GM12878 (cell line): ENCODE measurements at regions not wholly inside any gene's neighbourhood (a gene's known extent, or its start where the extent isn't known, plus 50 kb on each side); places are given as distances from the start of the nearest gene placed in this dataset.

Source experiments
- ATAC-seq: fragments of 200-7000 bp; cut with Tn5 transposase; 3 replicates; pipeline ENCODE4 v1.9.1; 2020; ENCODE audit warnings: mild to moderate bottlenecking, moderate library complexity
- BruUV-seq: library from RNA; stranded (reverse); fragments of 400-500 nt; replicated peaks from 2 replicates; lab custom pipeline; 2021; lab: Mats Ljungman, UMichigan
- CTCF ChIA-PET: fragments of 300-600 bp; sonication (Branson Sonifier 250); formaldehyde crosslinking; extraction: SDS; loops from one replicate; lab custom pipeline; 2021; ENCODE audit warnings: inconsistent platforms; lab: Yijun Ruan, JAX
- POLR2A ChIA-PET: fragments of 350-600 bp; formaldehyde crosslinking; extraction: SDS; loops from one replicate; lab custom pipeline; 2021; ENCODE audit warnings: inconsistent platforms; lab: Charles Lee
- RAD21 ChIA-PET: fragments of 300-600 bp; sonication (Branson Sonifier 250); formaldehyde crosslinking; loops from one replicate; lab custom pipeline; 2023; ENCODE audit warnings: antibody characterized with exemption; ENCODE audit not compliant: unreplicated experiment; lab: Charles Lee
- SMC1A ChIA-PET: fragments of 300-600 bp; sonication (Branson Sonifier 250); formaldehyde crosslinking; loops from one replicate; lab custom pipeline; 2023; ENCODE audit not compliant: unreplicated experiment, uncharacterized antibody; lab: Charles Lee
- DNase-seq: peaks from one replicate; pipeline ENCODE4 v3.0.0-alpha.2; 2011; ENCODE audit warnings: low read depth, low spot score
- FAIRE-seq: peaks from 3 replicates; lab custom pipeline; 2011; peaks lifted over from hg19 to GRCh38; lab: Jason Lieb, UNC
- H2AFZ ChIP-seq: 2 replicates; pipeline ENCODE4 v1.6.0; 2011; ENCODE audit warnings: low read depth, low read length, control low read depth; ENCODE audit not compliant: control insufficient read depth
- H3K27ac ChIP-seq: 2 replicates; pipeline ENCODE4 v1.5.1; 2011; ENCODE audit warnings: control low read depth; ENCODE audit not compliant: control insufficient read depth, insufficient read depth
- H3K27me3 ChIP-seq, 2 experiments: replicated peaks in 1 of 2; 2 replicates each; pipeline versions ENCODE4 v1.6.0 to v1.6.1; 2011; ENCODE audit warnings: low read length in 1 of 2; ENCODE audit not compliant: control insufficient read depth in 2 of 2, insufficient read depth in 2 of 2
- H3K36me3 ChIP-seq, 2 experiments: 2 replicates each; pipeline ENCODE4 v1.5.1; 2011; ENCODE audit warnings: low read length in 1 of 2; ENCODE audit not compliant: control insufficient read depth in 2 of 2, insufficient read depth in 2 of 2
- H3K4me1 ChIP-seq: 2 replicates; pipeline ENCODE4 v1.6.1; 2011; ENCODE audit warnings: mild to moderate bottlenecking, low read length, moderate library complexity, mixed read lengths; ENCODE audit not compliant: control insufficient read depth, insufficient read depth
- H3K4me2 ChIP-seq: 2 replicates; pipeline ENCODE4 v1.6.0; 2011; ENCODE audit warnings: control low read depth; ENCODE audit not compliant: control insufficient read depth, insufficient read depth
- H3K4me3 ChIP-seq: fragments of 200-600 bp; sonication (generic); 2 replicates; pipeline ENCODE4 v1.5.1; 2016
- H3K79me2 ChIP-seq: 2 replicates; pipeline ENCODE4 v1.6.0; 2011; ENCODE audit warnings: low read length; ENCODE audit not compliant: control insufficient read depth, insufficient read depth
- H3K9ac ChIP-seq: 2 replicates; pipeline ENCODE4 v1.8.0; 2011; ENCODE audit warnings: low read length, control low read depth, mixed read lengths; ENCODE audit not compliant: control insufficient read depth, insufficient read depth
- H3K9me3 ChIP-seq: replicated peaks from 3 replicates; pipeline ENCODE4 v1.5.1; 2011; ENCODE audit warnings: mild to moderate bottlenecking, low read length; ENCODE audit not compliant: control insufficient read depth, insufficient read depth
- H4K20me1 ChIP-seq: 2 replicates; pipeline ENCODE4 v1.6.0; 2011; ENCODE audit not compliant: control insufficient read depth, insufficient read depth
- BCL11A ChIP-seq: IDR thresholded peaks from 2 replicates; pipeline ENCODE4 v1.6.1; 2011; ENCODE audit warnings: low read depth, low read length
- ESRRA ChIP-seq: IDR thresholded peaks from 2 replicates; pipeline ENCODE4 v1.6.1; 2012; ENCODE audit warnings: mild to moderate bottlenecking, low read length, improper control_type of control experiment
- ETV6 ChIP-seq, 2 experiments: fragments of 450-650 bp in 1 of 2; IDR thresholded peaks in 1 of 2; conservative IDR thresholded peaks in 1 of 2; 2 replicates each; pipeline ENCODE4 v1.6.1; 2014; ENCODE audit warnings: antibody characterized with exemption in 1 of 2, borderline replicate concordance in 1 of 2, low read depth in 1 of 2, mild to moderate bottlenecking in 1 of 2, moderate library complexity in 1 of 2
- FOXM1 ChIP-seq: IDR thresholded peaks from 2 replicates; pipeline ENCODE4 v1.6.1; 2012; ENCODE audit warnings: low read depth, mild to moderate bottlenecking, inconsistent platforms, low read length, moderate library complexity
- GATAD2B ChIP-seq: fragments of 450-650 bp; conservative IDR thresholded peaks from 2 replicates; pipeline ENCODE4 v1.6.1; 2017; ENCODE audit warnings: low read depth, mild to moderate bottlenecking, moderate library complexity
- JUNB ChIP-seq: IDR thresholded peaks from 2 replicates; pipeline ENCODE4 v1.6.1; 2016; ENCODE audit warnings: antibody characterized with exemption, mild to moderate bottlenecking
- MEF2B ChIP-seq: fragments of 450-650 bp; IDR thresholded peaks from 2 replicates; pipeline ENCODE4 v1.6.1; 2018; ENCODE audit warnings: mild to moderate bottlenecking, moderate library complexity; ENCODE audit not compliant: partially characterized antibody, poor library complexity, severe bottlenecking
- NFYA ChIP-seq: IDR thresholded peaks from 2 replicates; pipeline ENCODE4 v1.6.1; 2011; ENCODE audit warnings: low read depth, mild to moderate bottlenecking, low read length, improper control_type of control experiment, borderline replicate concordance
- SMAD1 ChIP-seq: fragments of 450-650 bp; IDR thresholded peaks from 2 replicates; pipeline ENCODE4 v1.6.1; 2018; ENCODE audit warnings: mild to moderate bottlenecking, low read depth; ENCODE audit not compliant: partially characterized antibody
- SRF ChIP-seq, 2 experiments: IDR thresholded peaks; 2 replicates each; pipeline ENCODE4 v1.6.1; 2011; ENCODE audit warnings: low read depth in 2 of 2, low read length in 2 of 2, mild to moderate bottlenecking in 1 of 2, moderate library complexity in 1 of 2
- TCF3 ChIP-seq: IDR thresholded peaks from 2 replicates; pipeline ENCODE4 v1.6.1; 2012; ENCODE audit warnings: low read depth, mild to moderate bottlenecking, low read length, borderline replicate concordance; ENCODE audit not compliant: insufficient read depth
- ZBTB40 ChIP-seq: fragments of 450-650 bp; IDR thresholded peaks from 2 replicates; pipeline ENCODE4 v1.6.1; 2016; ENCODE audit warnings: mild to moderate bottlenecking, moderate library complexity, borderline replicate concordance
- WGBS: methylation state at CpG from one replicate; pipeline ENCODE4 v1.1.6; 2016; ENCODE audit warnings: low lambda C conversion rate; ENCODE audit not compliant: insufficient replicate concordance, insufficient coverage; ENCODE audit errors: missing lambda C conversion rate; 5-methylcytosine and 5-hydroxymethylcytosine counted together
- in situ Hi-C: fragments of 300-500 bp; cut with MboI; formaldehyde crosslinking; loops from 9 replicates; pipeline ENCODE4 v1.14.3; 2018; ENCODE audit warnings: mixed read lengths
- intact Hi-C: fragments of 100-400 bp; cut with micrococcal nuclease; formaldehyde crosslinking; loops from one replicate; pipeline ENCODE4 v1.14.2; 2022; ENCODE audit not compliant: unreplicated experiment
- TF ChIP-seq, protein P1 (sequence below): fragments of 450-650 bp; formaldehyde crosslinking; IDR thresholded peaks from 2 replicates; pipeline ENCODE4 v1.4.0; 2022; ENCODE audit warnings: mild to moderate bottlenecking, moderate library complexity
- TF ChIP-seq, protein P2 (sequence below): IDR thresholded peaks from 2 replicates; pipeline ENCODE4 v1.6.1; 2011; ENCODE audit warnings: borderline replicate concordance, low read depth, mild to moderate bottlenecking, moderate library complexity, mixed read lengths, low read length; ENCODE audit not compliant: insufficient read depth; ENCODE audit errors: extremely low read length

DNA sequence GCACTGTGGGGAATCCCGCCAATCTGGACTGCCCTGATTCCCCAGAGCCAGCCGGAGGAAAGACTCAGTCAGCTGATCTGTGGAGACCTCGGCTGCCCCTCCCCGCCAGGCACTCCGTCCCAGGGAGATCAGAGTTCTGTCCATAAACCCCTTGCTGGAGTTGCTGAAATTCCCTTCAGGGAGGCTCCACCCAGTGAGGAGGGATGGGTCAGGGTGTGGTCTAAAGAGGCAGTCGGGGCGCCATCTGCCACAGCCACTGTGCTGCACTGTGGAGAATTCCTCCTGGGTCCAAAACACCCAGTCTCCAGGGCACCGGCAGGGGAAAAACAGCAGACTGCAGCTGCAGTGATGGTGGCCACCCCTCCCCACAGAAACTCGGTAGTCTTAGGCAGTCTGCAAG lies 1922.3 kb upstream of the FLRT2 start:
- Histone ChIP-seq H3K4me1 (no peaks in the 10 kb centered on the region), H3K9me3 (no peaks in the 10 kb centered on the region; the same call in 2 of the 3 replicates), H3K9ac (no peak overlapping the region), H3K79me2 (no peaks in the 10 kb centered on the region), H2AFZ (no peak overlapping the region), H3K4me2 (no peak overlapping the region), H3K36me3 (no peaks in the 10 kb centered on the region), H4K20me1 (no peaks in the 10 kb centered on the region), H3K27ac (no peak overlapping the region), H3K4me3 (no peak overlapping the region), H3K27me3 (no peaks in the 10 kb centered on the region)
- FAIRE-seq (no peak), DNase-seq (no peak), ATAC-seq (no peak)
- CTCF ChIA-PET, result no interaction called here
- in situ Hi-C loops, result no loop called here
- TF ChIP-seq NFYA (no peak), BCL11A (no peak), SMAD1 (no peak), ESRRA (no peak), GATAD2B (no peak), MEF2B (no peak), ETV6 (conservative IDR thresholded peaks at IDR 0.05 in 1 of 2, IDR thresholded peaks at IDR 0.05 in 1 of 2; ENCODE audit: borderline replicate concordance in 1 of 2, low read depth in 1 of 2) (no peak), SRF (IDR thresholded peaks at IDR 0.05; ENCODE audit: low read depth in 2 of 2, low read length in 2 of 2) (no peak), JUNB (no peak), ZBTB40 (no peak), TCF3 (no peak), FOXM1 (no peak)
- TF ChIP-seq, protein P1, sequence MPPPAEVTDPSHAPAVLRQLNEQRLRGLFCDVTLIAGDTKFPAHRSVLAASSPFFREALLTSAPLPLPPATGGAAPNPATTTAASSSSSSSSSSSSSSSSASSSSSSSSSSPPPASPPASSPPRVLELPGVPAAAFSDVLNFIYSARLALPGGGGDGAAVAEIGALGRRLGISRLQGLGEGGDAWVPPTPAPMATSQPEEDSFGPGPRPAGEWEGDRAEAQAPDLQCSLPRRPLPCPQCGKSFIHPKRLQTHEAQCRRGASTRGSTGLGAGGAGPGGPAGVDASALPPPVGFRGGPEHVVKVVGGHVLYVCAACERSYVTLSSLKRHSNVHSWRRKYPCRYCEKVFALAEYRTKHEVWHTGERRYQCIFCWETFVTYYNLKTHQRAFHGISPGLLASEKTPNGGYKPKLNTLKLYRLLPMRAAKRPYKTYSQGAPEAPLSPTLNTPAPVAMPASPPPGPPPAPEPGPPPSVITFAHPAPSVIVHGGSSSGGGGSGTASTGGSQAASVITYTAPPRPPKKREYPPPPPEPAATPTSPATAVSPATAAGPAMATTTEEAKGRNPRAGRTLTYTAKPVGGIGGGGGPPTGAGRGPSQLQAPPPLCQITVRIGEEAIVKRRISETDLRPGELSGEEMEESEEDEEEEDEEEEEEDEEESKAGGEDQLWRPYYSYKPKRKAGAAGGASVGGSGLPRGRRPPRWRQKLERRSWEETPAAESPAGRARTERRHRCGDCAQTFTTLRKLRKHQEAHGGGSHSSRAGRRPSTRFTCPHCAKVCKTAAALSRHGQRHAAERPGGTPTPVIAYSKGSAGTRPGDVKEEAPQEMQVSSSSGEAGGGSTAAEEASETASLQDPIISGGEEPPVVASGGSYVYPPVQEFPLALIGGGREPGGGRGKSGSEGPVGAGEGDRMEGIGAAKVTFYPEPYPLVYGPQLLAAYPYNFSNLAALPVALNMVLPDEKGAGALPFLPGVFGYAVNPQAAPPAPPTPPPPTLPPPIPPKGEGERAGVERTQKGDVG, result no peak
- TF ChIP-seq, protein P2, sequence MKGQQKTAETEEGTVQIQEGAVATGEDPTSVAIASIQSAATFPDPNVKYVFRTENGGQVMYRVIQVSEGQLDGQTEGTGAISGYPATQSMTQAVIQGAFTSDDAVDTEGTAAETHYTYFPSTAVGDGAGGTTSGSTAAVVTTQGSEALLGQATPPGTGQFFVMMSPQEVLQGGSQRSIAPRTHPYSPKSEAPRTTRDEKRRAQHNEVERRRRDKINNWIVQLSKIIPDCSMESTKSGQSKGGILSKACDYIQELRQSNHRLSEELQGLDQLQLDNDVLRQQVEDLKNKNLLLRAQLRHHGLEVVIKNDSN, result no peak
- BruUV-seq, result no TSS peak
- RAD21 ChIA-PET, result no interaction called here
- WGBS, result 56% methylated on average over 9 of the region's 9 CpGs
- POLR2A ChIA-PET, result no interaction called here
- intact Hi-C loops, result no loop called here
- SMC1A ChIA-PET, result no interaction called here
